Esophagus squamous epithelium (tissue), 5 donors: ENCODE measurements at regions not wholly inside any gene's neighbourhood (a gene's known extent, or its start where the extent isn't known, plus 50 kb on each side); places are given as distances from the start of the nearest gene placed in this dataset.
A peak's percentile ranks its signal among the peaks of the same experiment; 100 is the strongest.

Source experiments
- DNase-seq: peaks from one replicate; lab custom pipeline; 2025; lab: John Stamatoyannopoulos, UW
- H3K27ac ChIP-seq, 4 donors: fragments of 200-600 bp; sonication (generic); one replicate each; pipeline ENCODE4 v1.5.1; 2016 to 2019; ENCODE audit warnings: mild to moderate bottlenecking in 1 of 4
- H3K27me3 ChIP-seq, 4 donors: fragments of 200-600 bp; sonication (generic); 1 replicate in 3 of 4; 2 replicates in 1 of 4; pipeline versions ENCODE4 v1.5.1 to v1.6.0; 2017 to 2021; ENCODE audit warnings: antibody characterized with exemption in 1 of 4
- H3K36me3 ChIP-seq, 3 donors: fragments of 200-600 bp; sonication (generic); one replicate each; pipeline ENCODE4 v1.5.1; 2016 to 2019
- H3K4me1 ChIP-seq, 3 donors: fragments of 200-600 bp; sonication (generic); one replicate each; pipeline ENCODE4 v1.5.1; 2017 to 2019
- H3K4me3 ChIP-seq, 4 donors: fragments of 200-600 bp; sonication (generic); 1 replicate in 3 of 4; 2 replicates in 1 of 4; pipeline ENCODE4 v1.5.1; 2016 to 2019; ENCODE audit warnings: mild to moderate bottlenecking in 2 of 4, moderate library complexity in 1 of 4
- H3K9me3 ChIP-seq, 3 donors: fragments of 200-600 bp; sonication (generic); one replicate each; pipeline ENCODE4 v1.5.1; 2016 to 2019
- CTCF ChIP-seq, 6 experiments: fragments of 450-650 bp in 4 of 6; fragments of 200-600 bp in 2 of 6; sonication (generic) in 2 of 6; IDR thresholded peaks; one replicate each; pipeline ENCODE4 v1.5.1; 2016 to 2019; ENCODE audit warnings: antibody characterized with exemption in 6 of 6, mild to moderate bottlenecking in 4 of 6, moderate library complexity in 4 of 6
- POLR2A ChIP-seq, 4 donors: fragments of 450-650 bp; IDR thresholded peaks; one replicate each; pipeline ENCODE4 v1.6.1; 2017; ENCODE audit warnings: antibody characterized with exemption in 4 of 4, mild to moderate bottlenecking in 4 of 4, moderate library complexity in 3 of 4
- WGBS, 2 donors: methylation state at CpG; one replicate each; pipeline ENCODE4 v1.1.5; 2018; 5-methylcytosine and 5-hydroxymethylcytosine counted together
- intact Hi-C: fragments of 100-400 bp; cut with DNase I; formaldehyde crosslinking; loops from one replicate; pipeline ENCODE4 v1.15.0; 2022
- donor health status: DM: yes; HTN: yes; CAD: no.

GRCh38 chr7:32316839-32317238 lies 173.3 kb downstream of the LSM5 start:
- intact Hi-C loops, result no loop called here
- 50 to 52% methylated on average over 2 to 4 of the region's 4 CpGs for WGBS, 2 donors
- no peak for TF ChIP-seq CTCF (IDR thresholded peaks at IDR 0.05)
- no peak for TF ChIP-seq POLR2A (IDR thresholded peaks at IDR 0.05)
- Histone ChIP-seq H3K27me3 (peaks cover 0 to 25% (median 0%) of the 10 kb centered on the region in 4 donors), H3K27ac (no peak overlapping the region), H3K9me3 (no peaks in the 10 kb centered on the region), H3K36me3 (no peaks in the 10 kb centered on the region), H3K4me3 (no peak overlapping the region), H3K4me1 (peaks cover 0 to 11% (median 0%) of the 10 kb centered on the region in 3 donors)
- DNase-seq, result no peak

- no peaks in the 10 kb centered on the region for H3K36me3 ChIP-seq
- WGBS, 2 donors, result 72 to 85% methylated on average over 2 of the region's 2 CpGs
- no peak for DNase-seq
- TF ChIP-seq CTCF (IDR thresholded peaks at IDR 0.05), result no peak
- TF ChIP-seq POLR2A (IDR thresholded peaks at IDR 0.05), result no peak
- H3K4me1 ChIP-seq, result peaks cover 0 to 11% (median 0%) of the 10 kb centered on the region in 3 donors
- peaks cover 0 to 20% (median 0%) of the 10 kb centered on the region in 4 donors for H3K27me3 ChIP-seq
- no peak overlapping the region for H3K4me3 ChIP-seq
- H3K27ac ChIP-seq, result no peak overlapping the region
- intact Hi-C loops, result no loop called here
- no peaks in the 10 kb centered on the region for H3K9me3 ChIP-seq
Observed at GRCh38 chr7:32314761-32315160, 175.4 kb downstream of the LSM5 start.

GRCh38 chr7:32301427-32301826 lies 188.8 kb downstream of the LSM5 start:
- no peak overlapping the region for H3K27ac ChIP-seq
- H3K27me3 ChIP-seq, result peaks cover 0 to 53% (median 2%) of the 10 kb centered on the region in 4 donors
- 72 to 78% methylated on average over 3 of the region's 3 CpGs for WGBS, 2 donors
- no peak for DNase-seq
- peaks cover 4 to 17% (median 7%) of the 10 kb centered on the region in 3 donors for H3K4me1 ChIP-seq
- no peaks in the 10 kb centered on the region for H3K9me3 ChIP-seq
- H3K4me3 ChIP-seq, result no peak overlapping the region
- H3K36me3 ChIP-seq, result no peaks in the 10 kb centered on the region
- TF ChIP-seq POLR2A (IDR thresholded peaks at IDR 0.05), result no peak
- no peak for TF ChIP-seq CTCF (IDR thresholded peaks at IDR 0.05)
- intact Hi-C loops, result no loop called here

GRCh38 chr7:32299133-32299702 lies 191.0 kb downstream of the LSM5 start:
- Histone ChIP-seq H3K4me3 (peak overlapping the region; percentile 22 to 57 (median 45)), H3K27me3 (peaks cover 0 to 54% (median 2%) of the 10 kb centered on the region in 4 donors), H3K36me3 (no peaks in the 10 kb centered on the region), H3K4me1 (peaks cover 4 to 17% (median 7%) of the 10 kb centered on the region in 3 donors), H3K9me3 (no peaks in the 10 kb centered on the region), H3K27ac (peak overlapping the region in 1 of 4 donors; percentile 22)
- DNase-seq, result no peak
- intact Hi-C loops, result no loop called here
- no peak for TF ChIP-seq POLR2A (IDR thresholded peaks at IDR 0.05)
- TF ChIP-seq CTCF (IDR thresholded peaks at IDR 0.05), result no peak
- WGBS, 2 donors, result 34 to 65% methylated on average over 5 to 12 of the region's 17 CpGs

GRCh38 chr7:32298408-32299132 lies 191.6 kb downstream of the LSM5 start:
- peak overlapping the region; percentile 22 to 57 (median 45) for H3K4me3 ChIP-seq
- no peaks in the 10 kb centered on the region for H3K36me3 ChIP-seq
- WGBS, 2 donors, result 4% methylated on average over 17 of the region's 80 CpGs; no CpG with 5 or more reads in 1 of the 2 donors
- no peak for DNase-seq
- peak overlapping the region in 1 of 4 donors; percentile 22 for H3K27ac ChIP-seq
- H3K9me3 ChIP-seq, result no peaks in the 10 kb centered on the region
- H3K4me1 ChIP-seq, result peaks cover 4 to 17% (median 7%) of the 10 kb centered on the region in 3 donors
- no peak for TF ChIP-seq POLR2A (IDR thresholded peaks at IDR 0.05)
- no peak for TF ChIP-seq CTCF (IDR thresholded peaks at IDR 0.05)
- peaks cover 0 to 54% (median 2%) of the 10 kb centered on the region in 4 donors for H3K27me3 ChIP-seq
- intact Hi-C loops, result no loop called here
